Right cardiac atrium (tissue), 5 donors: ENCODE measurements at regions not wholly inside any gene's neighbourhood (a gene's known extent, or its start where the extent isn't known, plus 50 kb on each side); places are given as distances from the start of the nearest gene placed in this dataset.

Experiments used
- ATAC-seq, 2 donors: fragments of 200-7000 bp; cut with Tn5 transposase; one replicate each; pipeline versions ENCODE4 v1.8.0 to v1.9.1; 2020; ENCODE audit warnings: moderate library complexity in 2 of 2, mild to moderate bottlenecking in 1 of 2
- DNase-seq, 3 donors: peaks; one replicate each; pipeline ENCODE4 v3.0.0-alpha.2; 2020
- H3K27ac ChIP-seq: one replicate; pipeline ENCODE4 v1.5.1; 2013; ENCODE audit warnings: mild to moderate bottlenecking, low read length, control low read depth, moderate library complexity
- H3K27me3 ChIP-seq: one replicate; pipeline ENCODE4 v1.6.1; 2013; ENCODE audit not compliant: control insufficient read depth, insufficient read depth
- H3K4me1 ChIP-seq: one replicate; pipeline ENCODE4 v1.6.1; 2013; ENCODE audit warnings: low read length; ENCODE audit not compliant: control insufficient read depth, insufficient read depth
- H3K4me3 ChIP-seq: one replicate; pipeline ENCODE4 v1.5.1; 2013; ENCODE audit warnings: low read length, control low read depth
- H3K9me3 ChIP-seq: one replicate; pipeline ENCODE4 v1.6.1; 2013; ENCODE audit warnings: low read length; ENCODE audit not compliant: control insufficient read depth
- WGBS: extraction: QIAGEN DNeasy Blood & Tissue Kit; methylation state at CpG from one replicate; pipeline ENCODE4 v1.1.7; 2013; 5-methylcytosine and 5-hydroxymethylcytosine counted together
- intact Hi-C, 4 donors: fragments of 100-400 bp; cut with DNase I; formaldehyde crosslinking; loops; one replicate each; pipeline versions ENCODE4 v1.11.0 to v1.14.0; 2022 to 2023
- donor health status: healthy with polysubstance abuse.
- donor health status: DM: no; HTN: yes; CAD: no.
- donor health status: DM: no; HTN: no; CAD: no.
- donor health status: DM: no; HTN: yes; CAD: no; lungs with severe emphysema.
- donor health status: DM: yes; HTN: yes; CAD: no.

DNA sequence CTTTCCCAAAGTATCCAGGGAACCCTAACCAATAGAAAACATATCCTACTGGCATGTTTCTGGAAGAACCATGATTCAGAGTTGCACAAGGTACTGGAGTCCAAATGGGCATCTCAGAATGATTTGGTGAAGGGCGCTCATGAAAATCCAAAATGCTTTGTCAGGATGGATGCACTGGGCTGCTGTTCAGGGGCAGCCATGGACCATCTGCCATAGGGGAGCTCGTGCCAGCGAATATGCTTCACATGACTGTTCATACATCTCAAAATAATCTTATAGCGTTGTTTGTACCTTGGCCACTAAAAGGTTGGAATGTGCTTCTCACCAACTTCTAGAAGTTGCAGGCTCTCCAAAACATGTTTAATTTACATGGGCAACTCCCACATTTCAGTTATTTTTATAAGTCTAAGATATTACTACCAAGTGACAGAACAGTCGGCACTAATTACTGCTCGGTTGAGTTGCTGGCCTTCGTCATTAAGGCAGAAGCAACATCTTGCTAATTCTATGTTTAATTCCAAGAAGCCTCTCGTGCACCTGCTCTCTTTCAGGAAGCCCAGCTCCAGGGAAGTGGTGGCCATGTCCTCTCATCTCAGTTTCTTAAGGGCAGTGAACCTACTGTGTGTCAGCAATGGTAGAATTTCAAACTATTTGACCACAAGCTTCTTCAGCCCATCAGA is 1497.7 kb downstream of the TBC1D22A start:
- Histone ChIP-seq H3K27ac (no peak overlapping the region), H3K9me3 (no peaks in the 10 kb centered on the region), H3K27me3 (no peaks in the 10 kb centered on the region), H3K4me3 (no peak overlapping the region), H3K4me1 (no peaks in the 10 kb centered on the region)
- DNase-seq: no peak
- WGBS: 90% methylated on average over 8 of the region's 8 CpGs
- no peak for ATAC-seq
- intact Hi-C loops: no loop called here

GRCh38 chr22:48258811-48259210 is 1496.4 kb downstream of the TBC1D22A start:
- Histone ChIP-seq H3K4me1 (no peaks in the 10 kb centered on the region), H3K27ac (no peak overlapping the region), H3K4me3 (no peak overlapping the region), H3K9me3 (no peaks in the 10 kb centered on the region), H3K27me3 (no peaks in the 10 kb centered on the region)
- DNase-seq (no peak), ATAC-seq (no peak)
- intact Hi-C loops: no loop called here
- WGBS: 82% methylated on average over 8 of the region's 8 CpGs

GRCh38 chr22:48258064-48258701 is 1495.7 kb downstream of the TBC1D22A start:
- 79% methylated on average over 12 of the region's 12 CpGs for WGBS
- H3K9me3 ChIP-seq: no peaks in the 10 kb centered on the region
- no peak overlapping the region for H3K27ac ChIP-seq
- DNase-seq (no peak), ATAC-seq (no peak)
- H3K4me1 ChIP-seq: no peaks in the 10 kb centered on the region
- H3K4me3 ChIP-seq: no peak overlapping the region
- intact Hi-C loops: no loop called here
- H3K27me3 ChIP-seq: no peaks in the 10 kb centered on the region

DNA sequence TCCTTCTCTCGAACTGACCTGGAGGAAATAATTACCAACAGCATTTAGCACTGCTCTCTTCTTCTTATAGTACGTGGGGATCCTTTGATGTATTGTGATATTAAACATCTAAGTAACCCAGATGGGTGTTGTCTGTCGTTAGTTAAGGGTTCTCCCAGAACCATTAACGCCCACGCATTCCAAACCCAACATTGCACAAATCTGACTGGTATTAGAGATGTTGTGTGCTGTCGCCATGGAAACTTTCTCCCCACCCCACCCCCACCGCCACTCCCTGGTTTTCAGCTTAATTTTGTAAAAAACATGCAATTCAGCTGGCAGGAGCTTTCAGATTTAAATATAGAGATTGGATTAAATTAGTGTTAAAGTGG is 1495.2 kb downstream of the TBC1D22A start:
- DNase-seq: peak in 1 of 3 donors; percentile 26
- Histone ChIP-seq H3K4me3 (no peak overlapping the region), H3K9me3 (no peaks in the 10 kb centered on the region), H3K27me3 (no peaks in the 10 kb centered on the region), H3K4me1 (no peaks in the 10 kb centered on the region), H3K27ac (no peak overlapping the region)
- WGBS: 50% methylated on average over 7 of the region's 7 CpGs
- intact Hi-C loops: no loop called here
- no peak for ATAC-seq

DNA sequence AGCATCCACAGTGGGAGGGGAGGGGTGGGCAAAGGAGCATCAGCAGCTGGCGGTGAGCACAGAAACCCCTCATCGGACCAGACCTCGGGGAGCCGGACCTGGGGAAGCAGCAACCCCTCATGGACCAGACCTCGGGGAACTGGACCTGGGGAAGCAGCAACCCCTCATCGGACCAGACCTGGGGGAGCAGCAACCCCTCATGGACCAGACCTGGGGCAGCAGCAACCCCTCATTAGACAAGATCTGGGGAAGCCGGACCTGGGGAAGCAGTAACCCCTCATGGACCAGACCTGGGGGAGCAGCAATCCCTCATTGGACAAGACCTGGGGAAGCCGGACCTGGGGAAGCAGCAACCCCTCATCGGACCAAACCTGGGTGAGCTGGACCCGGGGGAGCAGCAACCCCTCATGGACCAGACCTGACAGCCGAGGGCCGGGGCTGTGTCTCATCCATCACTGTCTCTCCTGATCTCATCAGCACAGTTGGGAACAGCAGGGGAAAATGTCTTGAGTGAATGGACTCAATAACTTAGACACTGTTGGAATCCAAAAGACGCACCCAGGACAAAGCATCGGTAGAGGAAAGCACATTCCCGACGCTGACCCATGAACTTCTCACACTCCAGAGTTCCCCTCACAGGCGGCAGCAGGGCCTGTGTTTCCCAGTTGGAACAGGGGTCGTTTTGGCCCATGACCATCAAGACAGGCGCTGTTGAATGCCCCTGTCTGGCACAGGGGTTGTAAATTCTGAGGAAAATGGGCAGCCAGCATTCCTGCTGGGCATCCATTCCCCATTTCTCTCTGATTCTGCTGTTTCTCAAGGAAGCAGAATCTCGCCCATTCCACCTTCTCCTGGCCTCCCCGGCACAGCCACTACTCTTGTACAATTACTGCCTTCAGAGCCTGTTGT is 1494.6 kb downstream of the TBC1D22A start:
- Histone ChIP-seq H3K27me3 (no peaks in the 10 kb centered on the region), H3K9me3 (no peaks in the 10 kb centered on the region), H3K4me3 (no peak overlapping the region), H3K27ac (no peak overlapping the region), H3K4me1 (no peaks in the 10 kb centered on the region)
- WGBS: 74% methylated on average over 21 of the region's 21 CpGs
- DNase-seq (no peak), ATAC-seq (no peak)
- intact Hi-C loops: no loop called here

DNA sequence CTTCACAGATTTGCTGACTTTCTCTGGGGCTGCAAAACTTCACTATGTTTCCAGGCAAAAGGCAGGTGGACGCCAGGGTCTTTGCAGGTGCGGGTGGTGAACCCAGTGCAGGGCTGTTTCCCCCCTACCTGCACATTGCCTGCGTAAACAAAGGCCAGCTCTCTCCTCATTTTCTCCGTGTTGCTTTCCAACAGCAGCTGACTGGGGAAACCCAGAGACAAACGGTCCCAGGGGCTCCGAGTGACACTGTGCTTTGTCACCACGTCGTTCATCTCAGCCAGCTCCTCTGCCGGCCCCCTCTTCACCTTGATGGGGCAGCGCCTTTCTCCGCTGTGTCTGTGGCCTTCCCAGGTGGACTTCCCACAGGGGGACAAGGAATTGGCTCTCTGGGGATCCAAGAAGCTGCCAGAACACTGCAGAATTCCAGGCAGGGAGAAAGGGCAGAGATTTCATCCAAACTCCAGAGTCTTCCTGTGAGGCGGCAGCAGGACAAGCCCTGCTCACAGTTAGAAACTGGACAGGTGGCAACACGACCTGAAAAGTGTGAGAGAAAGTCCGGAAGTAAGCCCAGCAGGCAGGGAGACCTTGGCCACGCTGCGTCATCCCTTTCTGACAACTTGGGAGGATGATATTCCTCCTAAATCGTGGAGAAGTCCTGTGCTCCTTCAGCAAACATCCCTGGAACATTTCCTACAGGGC is 1493.7 kb downstream of the TBC1D22A start:
- H3K4me1 ChIP-seq: no peaks in the 10 kb centered on the region
- no peak overlapping the region for H3K4me3 ChIP-seq
- ATAC-seq (no peak), DNase-seq (no peak)
- no peaks in the 10 kb centered on the region for H3K27me3 ChIP-seq
- 58% methylated on average over 17 of the region's 17 CpGs for WGBS
- intact Hi-C loops: no loop called here
- H3K9me3 ChIP-seq: no peaks in the 10 kb centered on the region
- no peak overlapping the region for H3K27ac ChIP-seq

- Histone ChIP-seq H3K4me3 (no peak overlapping the region), H3K9me3 (no peaks in the 10 kb centered on the region), H3K27ac (no peak overlapping the region), H3K4me1 (no peaks in the 10 kb centered on the region), H3K27me3 (no peaks in the 10 kb centered on the region)
- intact Hi-C loops: no loop called here
- 41% methylated on average over 13 of the region's 13 CpGs for WGBS
- no peak for ATAC-seq
- no peak for DNase-seq
Measured at GRCh38 chr22:48254311-48254873, 1491.9 kb downstream of the TBC1D22A start.

DNA sequence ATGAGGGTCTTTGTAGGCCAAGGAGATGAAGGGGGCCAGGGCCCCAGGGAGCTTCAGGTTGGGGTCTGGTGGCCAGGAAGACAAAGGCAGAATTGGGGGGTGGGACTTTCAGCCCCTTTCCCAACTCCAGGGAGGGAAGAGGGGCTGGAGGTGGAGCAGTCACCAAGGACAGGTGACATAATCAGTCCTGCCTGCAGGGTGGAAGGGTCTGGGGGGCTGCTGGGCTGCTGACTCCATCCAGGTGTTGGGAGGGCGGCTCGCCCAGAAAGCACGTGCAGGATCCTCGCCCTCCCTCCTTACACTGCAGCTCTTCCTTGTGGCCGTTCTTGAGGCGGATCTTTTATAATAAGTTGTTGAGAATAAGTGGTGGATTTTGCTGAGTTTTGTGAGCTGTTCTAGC is 1491.1 kb downstream of the TBC1D22A start:
- Histone ChIP-seq H3K4me3 (no peak overlapping the region), H3K27ac (no peak overlapping the region), H3K27me3 (no peaks in the 10 kb centered on the region), H3K9me3 (no peaks in the 10 kb centered on the region), H3K4me1 (no peaks in the 10 kb centered on the region)
- intact Hi-C loops: no loop called here
- no peak for DNase-seq
- no peak for ATAC-seq
- 61% methylated on average over 6 of the region's 6 CpGs for WGBS

- Histone ChIP-seq H3K27me3 (no peaks in the 10 kb centered on the region), H3K27ac (no peak overlapping the region), H3K4me1 (no peaks in the 10 kb centered on the region), H3K9me3 (no peaks in the 10 kb centered on the region), H3K4me3 (no peak overlapping the region)
- intact Hi-C loops: no loop called here
- DNase-seq (no peak), ATAC-seq (no peak)
- 90% methylated on average over 13 of the region's 13 CpGs for WGBS
Measured at GRCh38 chr22:48253136-48253535, 1490.7 kb downstream of the TBC1D22A start.

DNA sequence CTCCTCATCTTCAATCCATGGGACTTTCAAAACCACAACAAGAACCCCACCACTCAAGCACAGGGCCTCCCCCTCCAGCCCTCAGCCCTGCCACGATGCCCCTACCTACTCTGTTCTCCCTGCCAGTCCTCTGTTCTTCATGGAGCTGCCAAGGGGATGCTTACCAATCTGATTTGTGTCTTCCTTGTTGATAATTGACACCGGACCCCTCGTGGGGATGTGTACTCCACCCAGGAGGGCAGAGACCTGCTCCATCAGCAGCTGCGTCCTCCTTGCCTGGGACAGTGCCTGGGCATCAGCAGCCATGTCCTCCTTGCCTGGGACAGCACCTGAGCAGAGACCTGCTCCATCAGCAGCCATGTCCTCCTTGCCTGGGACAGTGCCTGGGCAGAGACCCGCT is 1489.2 kb downstream of the TBC1D22A start:
- Histone ChIP-seq H3K4me1 (no peaks in the 10 kb centered on the region), H3K27me3 (no peaks in the 10 kb centered on the region), H3K9me3 (no peaks in the 10 kb centered on the region), H3K27ac (no peak overlapping the region), H3K4me3 (no peak overlapping the region)
- intact Hi-C loops: no loop called here
- DNase-seq (no peak), ATAC-seq (no peak)
- 79% methylated on average over 5 of the region's 5 CpGs for WGBS
